ENCODE measurements at regions not wholly inside any gene's neighbourhood (a gene's known extent, or its start where the extent isn't known, plus 50 kb on each side); places are given as distances from the start of the nearest gene placed in this dataset.

- TF ChIP-seq TCF7L2 (IDR thresholded peaks at IDR 0.05; ENCODE audit: low read depth, low read length), result no peak
- TF ChIP-seq, protein P1, sequence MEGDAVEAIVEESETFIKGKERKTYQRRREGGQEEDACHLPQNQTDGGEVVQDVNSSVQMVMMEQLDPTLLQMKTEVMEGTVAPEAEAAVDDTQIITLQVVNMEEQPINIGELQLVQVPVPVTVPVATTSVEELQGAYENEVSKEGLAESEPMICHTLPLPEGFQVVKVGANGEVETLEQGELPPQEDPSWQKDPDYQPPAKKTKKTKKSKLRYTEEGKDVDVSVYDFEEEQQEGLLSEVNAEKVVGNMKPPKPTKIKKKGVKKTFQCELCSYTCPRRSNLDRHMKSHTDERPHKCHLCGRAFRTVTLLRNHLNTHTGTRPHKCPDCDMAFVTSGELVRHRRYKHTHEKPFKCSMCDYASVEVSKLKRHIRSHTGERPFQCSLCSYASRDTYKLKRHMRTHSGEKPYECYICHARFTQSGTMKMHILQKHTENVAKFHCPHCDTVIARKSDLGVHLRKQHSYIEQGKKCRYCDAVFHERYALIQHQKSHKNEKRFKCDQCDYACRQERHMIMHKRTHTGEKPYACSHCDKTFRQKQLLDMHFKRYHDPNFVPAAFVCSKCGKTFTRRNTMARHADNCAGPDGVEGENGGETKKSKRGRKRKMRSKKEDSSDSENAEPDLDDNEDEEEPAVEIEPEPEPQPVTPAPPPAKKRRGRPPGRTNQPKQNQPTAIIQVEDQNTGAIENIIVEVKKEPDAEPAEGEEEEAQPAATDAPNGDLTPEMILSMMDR (IDR thresholded peaks at IDR 0.05), result no peak
- no peak for TF ChIP-seq POLR2AphosphoS5 (IDR thresholded peaks at IDR 0.05; ENCODE audit: low read depth, low read length)
- no peak for TF ChIP-seq SIN3A (IDR thresholded peaks at IDR 0.05; ENCODE audit: borderline replicate concordance, insufficient read depth, low read depth, low read length)
Observed at GRCh38 chr6:14983599-14984518, 262.0 kb upstream of the JARID2 start.
